VCaP (cell line): ENCODE measurements at regions not wholly inside any gene's neighbourhood (a gene's known extent, or its start where the extent isn't known, plus 50 kb on each side); places are given as distances from the start of the nearest gene placed in this dataset.

Source experiments
- H3K27ac ChIP-seq: fragments of 450-650 bp; 2 replicates; pipeline ENCODE4 v1.5.1; 2017
- TF ChIP-seq, protein P1 (sequence below): fragments of 450-650 bp; conservative IDR thresholded peaks from 2 replicates; pipeline ENCODE4 v1.5.1; 2017; ENCODE audit warnings: mild to moderate bottlenecking, moderate library complexity

- TF ChIP-seq, protein P1, sequence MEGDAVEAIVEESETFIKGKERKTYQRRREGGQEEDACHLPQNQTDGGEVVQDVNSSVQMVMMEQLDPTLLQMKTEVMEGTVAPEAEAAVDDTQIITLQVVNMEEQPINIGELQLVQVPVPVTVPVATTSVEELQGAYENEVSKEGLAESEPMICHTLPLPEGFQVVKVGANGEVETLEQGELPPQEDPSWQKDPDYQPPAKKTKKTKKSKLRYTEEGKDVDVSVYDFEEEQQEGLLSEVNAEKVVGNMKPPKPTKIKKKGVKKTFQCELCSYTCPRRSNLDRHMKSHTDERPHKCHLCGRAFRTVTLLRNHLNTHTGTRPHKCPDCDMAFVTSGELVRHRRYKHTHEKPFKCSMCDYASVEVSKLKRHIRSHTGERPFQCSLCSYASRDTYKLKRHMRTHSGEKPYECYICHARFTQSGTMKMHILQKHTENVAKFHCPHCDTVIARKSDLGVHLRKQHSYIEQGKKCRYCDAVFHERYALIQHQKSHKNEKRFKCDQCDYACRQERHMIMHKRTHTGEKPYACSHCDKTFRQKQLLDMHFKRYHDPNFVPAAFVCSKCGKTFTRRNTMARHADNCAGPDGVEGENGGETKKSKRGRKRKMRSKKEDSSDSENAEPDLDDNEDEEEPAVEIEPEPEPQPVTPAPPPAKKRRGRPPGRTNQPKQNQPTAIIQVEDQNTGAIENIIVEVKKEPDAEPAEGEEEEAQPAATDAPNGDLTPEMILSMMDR: no peak
- H3K27ac ChIP-seq: no peak overlapping the region
These were observed 263.8 kb downstream of the HDGFL1 start for GRCh38 chr6:22833191-22833590.

GRCh38 chr6:22838345-22838744 lies 269.0 kb downstream of the HDGFL1 start:
- H3K27ac ChIP-seq: no peak overlapping the region
- TF ChIP-seq, protein P1: no peak

- TF ChIP-seq, protein P1: no peak
- H3K27ac ChIP-seq: peak overlapping the region; percentile 26
These were observed 276.1 kb downstream of the HDGFL1 start for GRCh38 chr6:22845467-22845866.

DNA sequence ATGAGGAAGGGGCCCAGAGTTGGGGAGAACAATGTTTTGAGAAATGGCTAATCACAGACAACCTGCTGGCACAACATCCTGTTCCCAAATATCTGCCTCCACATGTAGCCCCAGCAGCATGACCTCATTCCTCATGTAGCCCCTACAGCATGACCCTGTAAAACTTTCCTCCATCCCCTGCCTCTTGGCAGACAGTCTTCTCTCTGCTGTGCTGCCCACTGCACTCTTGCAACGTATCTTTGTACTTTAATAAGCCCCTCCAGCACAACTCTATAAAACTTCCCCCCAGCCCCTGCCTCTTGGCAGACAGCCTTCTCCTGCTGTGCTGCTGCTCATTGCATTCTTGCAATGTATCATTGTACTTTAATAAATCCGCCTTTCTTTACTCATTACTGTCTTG lies 278.8 kb downstream of the HDGFL1 start:
- TF ChIP-seq, protein P1: no peak
- peak overlapping the region; percentile 27; the same call in 1 of the 2 replicates for H3K27ac ChIP-seq

DNA sequence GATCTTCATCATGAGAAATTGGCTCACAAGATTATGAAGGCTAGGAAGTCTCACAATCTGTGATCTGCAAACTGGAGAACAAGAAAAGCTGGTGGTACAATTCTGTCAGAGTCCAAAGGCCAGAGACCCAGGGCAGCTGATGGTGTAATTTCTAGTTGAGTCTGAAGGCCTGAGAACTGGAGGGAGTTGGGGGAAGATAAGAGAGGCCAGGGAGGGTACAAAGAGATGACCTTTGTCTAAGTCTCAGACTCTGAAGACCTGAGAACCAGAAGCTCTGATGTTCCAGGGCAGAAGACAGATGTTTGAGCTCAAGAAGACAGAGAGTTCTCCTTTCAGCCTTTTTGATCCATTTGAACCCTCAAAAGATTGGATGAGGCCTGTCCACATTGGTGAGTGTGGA lies 280.6 kb downstream of the HDGFL1 start:
- TF ChIP-seq, protein P1: no peak
- H3K27ac ChIP-seq: no peak overlapping the region

DNA sequence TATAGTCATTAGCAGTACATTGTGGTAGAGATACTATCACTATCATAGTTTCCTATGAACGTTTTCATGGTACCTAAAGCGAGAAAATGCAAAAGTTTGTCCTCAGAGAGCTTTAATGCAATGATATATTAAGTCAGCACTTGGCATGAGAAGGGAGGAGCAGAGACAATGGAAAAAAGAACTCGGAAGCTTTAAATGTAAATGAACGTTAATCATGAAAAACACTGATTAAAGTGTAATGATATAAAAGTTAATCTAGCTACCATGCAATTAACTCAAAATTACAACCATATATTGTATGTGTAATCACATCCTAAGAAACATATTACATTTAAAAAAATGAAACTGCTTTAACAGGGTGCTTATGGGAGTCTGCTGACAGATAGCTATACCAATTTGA lies 282.7 kb downstream of the HDGFL1 start:
- H3K27ac ChIP-seq: no peak overlapping the region
- TF ChIP-seq, protein P1: no peak

- TF ChIP-seq, protein P1: no peak
- no peak overlapping the region for H3K27ac ChIP-seq
These were observed 304.3 kb downstream of the HDGFL1 start for GRCh38 chr6:22873513-22874136.
